PC-3 (cell line): ENCODE measurements at regions not wholly inside any gene's neighbourhood (a gene's known extent, or its start where the extent isn't known, plus 50 kb on each side); places are given as distances from the start of the nearest gene placed in this dataset.

Source experiments
- ATAC-seq: fragments of 200-7000 bp; cut with Tn5 transposase; 2 replicates; pipeline ENCODE4 v1.9.1; 2020; ENCODE audit warnings: mild to moderate bottlenecking, moderate library complexity
- BruUV-seq: library from RNA; stranded (reverse); fragments of 400-500 nt; replicated peaks from 2 replicates; lab custom pipeline; 2021; lab: Mats Ljungman, UMichigan
- CTCF ChIA-PET: fragments of 300-600 bp; sonication (Branson Sonifier 250); formaldehyde crosslinking; loops from one replicate; lab custom pipeline; 2022; ENCODE audit warnings: antibody characterized with exemption; lab: Charles Lee
- POLR2A ChIA-PET: fragments of 300-600 bp; sonication (Branson Sonifier 250); formaldehyde crosslinking; loops from one replicate; lab custom pipeline; 2022; ENCODE audit warnings: antibody characterized with exemption; ENCODE audit not compliant: unreplicated experiment; lab: Charles Lee
- DNase-seq: peaks from one replicate; pipeline ENCODE4 v3.0.0-alpha.2; 2015
- H2AFZ ChIP-seq: fragments of 300-600 bp; sonication (generic); 2 replicates; pipeline ENCODE4 v1.6.0; 2016; ENCODE audit warnings: antibody characterized with exemption, low read length
- H3F3A ChIP-seq: fragments of 300-600 bp; sonication (generic); one replicate; pipeline ENCODE4 v1.6.0; 2017; ENCODE audit warnings: antibody characterized with exemption, low read length, control low read depth, mild to moderate bottlenecking; ENCODE audit not compliant: unreplicated experiment
- H3K27ac ChIP-seq: fragments of 300-600 bp; sonication (generic); 2 replicates; pipeline ENCODE4 v1.5.1; 2016; ENCODE audit warnings: mild to moderate bottlenecking, low read length
- H3K27me3 ChIP-seq: fragments of 300-600 bp; sonication (generic); 2 replicates; pipeline ENCODE4 v1.6.1; 2016; ENCODE audit warnings: low read length, mixed read lengths
- H3K36me3 ChIP-seq: fragments of 300-600 bp; sonication (generic); 2 replicates; pipeline ENCODE4 v1.6.1; 2016; ENCODE audit warnings: low read depth, mixed run types, low read length, mixed read lengths
- H3K4me1 ChIP-seq: fragments of 300-600 bp; sonication (generic); 2 replicates; pipeline ENCODE4 v1.5.1; 2016; ENCODE audit warnings: low read length; ENCODE audit not compliant: insufficient read depth
- H3K4me2 ChIP-seq: fragments of 300-600 bp; sonication (generic); 2 replicates; pipeline ENCODE4 v1.6.0; 2016; ENCODE audit warnings: low read length
- H3K4me3 ChIP-seq: fragments of 300-600 bp; sonication (generic); 2 replicates; pipeline ENCODE4 v1.5.1; 2016; ENCODE audit warnings: mild to moderate bottlenecking, low read length, mixed read lengths
- H3K79me2 ChIP-seq: fragments of 300-600 bp; sonication (generic); 2 replicates; pipeline ENCODE4 v1.6.1; 2017; ENCODE audit warnings: low read length, mixed read lengths
- H3K9ac ChIP-seq: fragments of 300-600 bp; sonication (generic); 2 replicates; pipeline ENCODE4 v1.6.0; 2016; ENCODE audit warnings: mild to moderate bottlenecking, low read length
- H3K9me2 ChIP-seq: fragments of 300-600 bp; sonication (generic); replicated peaks from 2 replicates; pipeline ENCODE4 v1.6.1; 2016; ENCODE audit warnings: mixed run types, low read length, mixed read lengths
- H3K9me3 ChIP-seq: fragments of 300-600 bp; sonication (generic); 2 replicates; pipeline ENCODE4 v1.6.1; 2016; ENCODE audit warnings: low read length, mixed read lengths
- H4K20me1 ChIP-seq: fragments of 300-600 bp; sonication (generic); 2 replicates; pipeline ENCODE4 v1.6.1; 2016; ENCODE audit warnings: low read length, mixed read lengths
- EZH2 ChIP-seq: fragments of 300-600 bp; sonication (generic); IDR thresholded peaks from one replicate; pipeline ENCODE4 v1.6.1; 2017; ENCODE audit warnings: antibody characterized with exemption, mild to moderate bottlenecking, low read length; ENCODE audit not compliant: unreplicated experiment
- EZH2phosphoT487 ChIP-seq: fragments of 300-600 bp; sonication (generic); IDR thresholded peaks from 2 replicates; pipeline ENCODE4 v1.6.1; 2018; ENCODE audit warnings: mild to moderate bottlenecking, antibody characterized with exemption, low read length, borderline replicate concordance
- intact Hi-C: fragments of 100-400 bp; cut with micrococcal nuclease; formaldehyde crosslinking; loops from 2 replicates; pipeline ENCODE4 v1.9.0; 2023
- TF ChIP-seq, protein P1 (sequence below): fragments of 300-600 bp; sonication (generic); conservative IDR thresholded peaks from 2 replicates; pipeline ENCODE4 v1.5.1; 2017; ENCODE audit warnings: antibody characterized with exemption, low read depth, mild to moderate bottlenecking, low read length

DNA sequence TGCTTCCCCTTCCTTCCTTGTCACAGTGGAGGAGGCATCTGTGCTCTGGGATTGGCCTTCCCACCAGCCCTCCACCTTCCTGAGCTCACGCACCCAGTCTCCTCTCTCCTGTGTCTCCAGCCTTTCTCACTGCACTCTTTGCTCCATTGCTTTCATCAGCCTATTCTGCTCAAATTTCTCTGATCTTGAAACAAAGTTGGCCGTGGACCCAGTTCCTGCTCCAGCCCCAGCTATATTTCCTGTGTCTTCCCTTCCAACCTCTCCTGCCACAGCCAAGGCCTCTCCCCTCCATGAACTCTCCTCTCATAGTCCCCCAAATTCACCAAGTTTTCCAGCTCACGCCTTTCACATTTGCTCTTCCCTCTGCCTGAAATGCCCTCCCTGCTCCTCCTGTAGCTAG is 226.6 kb upstream of the AGAP1 start:
- no peak for TF ChIP-seq EZH2
- TF ChIP-seq, protein P1, sequence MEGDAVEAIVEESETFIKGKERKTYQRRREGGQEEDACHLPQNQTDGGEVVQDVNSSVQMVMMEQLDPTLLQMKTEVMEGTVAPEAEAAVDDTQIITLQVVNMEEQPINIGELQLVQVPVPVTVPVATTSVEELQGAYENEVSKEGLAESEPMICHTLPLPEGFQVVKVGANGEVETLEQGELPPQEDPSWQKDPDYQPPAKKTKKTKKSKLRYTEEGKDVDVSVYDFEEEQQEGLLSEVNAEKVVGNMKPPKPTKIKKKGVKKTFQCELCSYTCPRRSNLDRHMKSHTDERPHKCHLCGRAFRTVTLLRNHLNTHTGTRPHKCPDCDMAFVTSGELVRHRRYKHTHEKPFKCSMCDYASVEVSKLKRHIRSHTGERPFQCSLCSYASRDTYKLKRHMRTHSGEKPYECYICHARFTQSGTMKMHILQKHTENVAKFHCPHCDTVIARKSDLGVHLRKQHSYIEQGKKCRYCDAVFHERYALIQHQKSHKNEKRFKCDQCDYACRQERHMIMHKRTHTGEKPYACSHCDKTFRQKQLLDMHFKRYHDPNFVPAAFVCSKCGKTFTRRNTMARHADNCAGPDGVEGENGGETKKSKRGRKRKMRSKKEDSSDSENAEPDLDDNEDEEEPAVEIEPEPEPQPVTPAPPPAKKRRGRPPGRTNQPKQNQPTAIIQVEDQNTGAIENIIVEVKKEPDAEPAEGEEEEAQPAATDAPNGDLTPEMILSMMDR = no peak
- TF ChIP-seq EZH2phosphoT487 = no peak

DNA sequence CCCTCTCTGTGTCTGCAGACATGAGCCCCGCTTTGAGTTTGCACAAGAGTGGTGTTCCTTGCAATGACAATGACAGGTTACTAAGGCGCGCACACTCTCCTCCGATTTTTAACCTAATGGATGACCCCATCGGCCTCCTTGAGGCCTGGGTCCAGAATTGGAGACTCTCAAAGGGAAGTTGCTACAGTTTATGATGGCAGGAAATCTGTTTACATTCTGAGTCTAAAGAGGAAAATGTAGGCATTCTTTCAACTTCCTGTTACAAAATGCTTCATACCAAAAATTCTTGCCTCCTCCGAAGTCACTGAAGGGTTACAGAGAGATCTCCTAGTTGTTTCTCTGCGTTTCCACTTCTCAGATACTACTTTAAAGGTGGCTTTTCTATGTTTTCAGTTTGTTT is 225.3 kb upstream of the AGAP1 start:
- Histone ChIP-seq H4K20me1 (no peaks in the 10 kb centered on the region), H3K4me2 (peak overlapping the region; percentile 36), H3K9ac (no peak overlapping the region), H3K27me3 (no peaks in the 10 kb centered on the region), H2AFZ (no peak overlapping the region; the same call in 1 of the 2 replicates), H3K79me2 (no peaks in the 10 kb centered on the region), H3K4me3 (no peak overlapping the region), H3K27ac (no peak overlapping the region), H3K36me3 (no peaks in the 10 kb centered on the region), H3F3A (no peaks in the 10 kb centered on the region), H3K4me1 (peaks cover 18% of the 10 kb centered on the region), H3K9me2 (0 out of 2 replicates have a peak, but pooled peaks cover 4% of the 10 kb centered on the region), H3K9me3 (no peaks in the 10 kb centered on the region)
- ChIA-PET POLR2A (no interaction called here), CTCF (no interaction called here)
- TF ChIP-seq EZH2phosphoT487 (no peak), EZH2 (no peak)
- TF ChIP-seq, protein P1 = no peak
- peak; percentile 39 for DNase-seq
- no peak for ATAC-seq
- intact Hi-C loops = loop anchor here (2.0 kb wide), 1 partner anchor 62 kb away; no protein-coding TSS in a partner anchor
- no TSS peak for BruUV-seq

More for the DNA sequence above, 226.6 kb upstream of the AGAP1 start:
- no peaks in the 10 kb centered on the region for H3K27me3 ChIP-seq
- POLR2A ChIA-PET = no interaction called here
- no peak overlapping the region for H3K9ac ChIP-seq
- no peak overlapping the region for H2AFZ ChIP-seq
- peaks cover 18% of the 10 kb centered on the region for H3K4me1 ChIP-seq
- CTCF ChIA-PET = interaction anchor here (0.6 kb wide), 1 partner anchor 1176 kb away, joined by 3 read pairs; no protein-coding TSS in a partner anchor
- H3K27ac ChIP-seq = no peak overlapping the region
- no peaks in the 10 kb centered on the region for H3F3A ChIP-seq
- intact Hi-C loops = no loop called here
- 0 out of 2 replicates have a peak, but pooled peaks cover 4% of the 10 kb centered on the region for H3K9me2 ChIP-seq
- DNase-seq (no peak), ATAC-seq (no peak)
- no peaks in the 10 kb centered on the region for H3K79me2 ChIP-seq
- H3K4me3 ChIP-seq = no peak overlapping the region
- no peaks in the 10 kb centered on the region for H4K20me1 ChIP-seq
- H3K9me3 ChIP-seq = no peaks in the 10 kb centered on the region
- BruUV-seq = no TSS peak
- H3K4me2 ChIP-seq = no peak overlapping the region
- no peaks in the 10 kb centered on the region for H3K36me3 ChIP-seq

DNA sequence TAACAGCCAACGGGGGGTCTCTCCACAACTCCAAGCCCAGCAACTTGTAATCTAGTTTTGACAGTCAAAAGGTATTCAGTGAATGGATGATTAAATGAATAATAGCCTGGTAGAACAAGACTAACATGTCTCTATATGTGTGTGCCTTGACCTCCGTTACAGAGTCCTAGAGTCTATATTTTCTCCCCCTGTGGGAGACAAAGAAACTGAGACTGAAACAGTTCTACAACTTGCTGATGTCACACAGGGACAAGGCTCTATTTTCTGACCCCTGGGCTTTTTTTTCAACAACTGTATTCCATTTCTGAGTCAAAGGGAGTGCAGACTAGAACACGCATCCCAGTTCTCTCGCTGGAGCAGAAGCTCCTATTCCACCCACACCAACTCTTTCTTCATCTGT is 223.6 kb upstream of the AGAP1 start:
- Histone ChIP-seq H3K36me3 (no peaks in the 10 kb centered on the region), H3K9ac (no peak overlapping the region), H3K4me3 (no peak overlapping the region), H3F3A (no peaks in the 10 kb centered on the region), H3K4me2 (no peak overlapping the region), H3K4me1 (peaks cover 11% of the 10 kb centered on the region), H3K27ac (no peak overlapping the region), H3K79me2 (no peaks in the 10 kb centered on the region), H3K27me3 (no peaks in the 10 kb centered on the region), H3K9me2 (0 out of 2 replicates have a peak, but pooled peaks cover 4% of the 10 kb centered on the region), H4K20me1 (no peaks in the 10 kb centered on the region), H2AFZ (0 out of 2 replicates have a peak overlapping the region, but pooled peaks have one; percentile 6), H3K9me3 (no peaks in the 10 kb centered on the region)
- CTCF ChIA-PET = no interaction called here
- ATAC-seq = no peak
- TF ChIP-seq EZH2 (no peak), EZH2phosphoT487 (no peak)
- TF ChIP-seq, protein P1 = no peak
- POLR2A ChIA-PET = no interaction called here
- BruUV-seq = no TSS peak
- no peak for DNase-seq
- intact Hi-C loops = no loop called here
